ENCODE measurements at regions not wholly inside any gene's neighbourhood (a gene's known extent, or its start where the extent isn't known, plus 50 kb on each side); places are given as distances from the start of the nearest gene placed in this dataset.
"Not testable (repeated sequence)": the region's sequence is repeated elsewhere in the genome, so short reads cannot be mapped to it uniquely, and the experiment has no call there.

DNA sequence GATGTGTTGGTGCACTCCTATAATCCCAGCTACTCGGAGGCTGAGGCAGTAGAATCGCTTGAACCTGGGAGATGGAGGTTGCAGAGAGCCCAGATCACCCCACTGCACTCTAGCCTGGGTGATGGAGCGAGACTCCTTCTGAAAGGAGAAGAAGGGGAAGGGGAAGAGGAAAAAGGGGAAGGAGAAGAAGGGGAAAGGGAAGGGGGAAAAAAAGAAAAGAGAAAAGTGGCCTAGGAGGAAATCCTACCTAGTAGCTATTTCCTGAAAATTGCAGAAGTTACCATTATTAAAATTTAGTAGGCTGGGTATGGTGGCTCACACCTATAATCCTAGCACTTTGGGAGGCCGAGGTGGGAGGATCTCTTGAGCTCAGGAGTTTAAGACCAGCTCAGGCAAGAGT lies 67.4 kb downstream of the ARRDC3 start:
- Mint-ChIP-seq H3K27ac (no peak overlapping the region), H3K9me3 (peaks cover 4% of the 10 kb centered on the region), H3K36me3 (ENCODE audit: low read depth) (peaks cover 4% of the 10 kb centered on the region), H3K4me1 (peaks cover 45% of the 10 kb centered on the region), H3K4me3 (no peak overlapping the region), H3K27me3 (ENCODE audit: low read depth, poor library complexity) (peaks cover 10% of the 10 kb centered on the region)
- TF ChIP-seq CTCF (IDR thresholded peaks at IDR 0.05) = no peak
- DNase-seq = no peak

GRCh38 chr5:91313757-91314673 lies 69.1 kb downstream of the ARRDC3 start:
- Mint-ChIP-seq H3K27me3 (ENCODE audit: low read depth, poor library complexity) (peaks cover 10% of the 10 kb centered on the region), H3K9me3 (peaks cover 5% of the 10 kb centered on the region), H3K4me3 (no peak overlapping the region), H3K27ac (peak overlapping the region; percentile 93), H3K36me3 (ENCODE audit: low read depth) (peaks cover 5% of the 10 kb centered on the region), H3K4me1 (peaks cover 45% of the 10 kb centered on the region)
- peak; percentile 7 for DNase-seq
- no peak for TF ChIP-seq CTCF (IDR thresholded peaks at IDR 0.05)

DNA sequence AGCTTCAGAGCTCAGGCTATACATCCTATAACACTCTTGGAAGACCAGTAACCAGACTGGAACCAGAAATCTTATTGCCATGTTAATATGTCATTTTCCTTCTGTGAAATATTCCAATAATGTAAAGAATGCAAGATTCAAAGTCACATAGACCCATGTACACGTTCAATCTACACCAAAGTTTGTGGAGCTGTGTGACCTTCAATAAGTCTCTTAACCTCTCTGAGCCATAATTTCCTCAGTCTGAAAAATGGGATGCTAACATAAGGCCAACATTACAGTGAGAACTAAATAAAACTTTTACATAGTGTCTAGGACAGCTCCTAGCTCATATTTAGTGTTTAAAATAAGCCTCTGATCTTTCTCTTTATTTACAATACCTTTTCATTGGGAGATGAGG lies 70.4 kb downstream of the ARRDC3 start:
- H3K4me3 Mint-ChIP-seq = no peak overlapping the region
- H3K27me3 Mint-ChIP-seq (ENCODE audit: low read depth, poor library complexity) = peaks cover 11% of the 10 kb centered on the region
- DNase-seq = no peak
- peaks cover 45% of the 10 kb centered on the region for H3K4me1 Mint-ChIP-seq
- peak overlapping the region; percentile 97 for H3K27ac Mint-ChIP-seq
- TF ChIP-seq CTCF (IDR thresholded peaks at IDR 0.05) = no peak
- H3K36me3 Mint-ChIP-seq (ENCODE audit: low read depth) = peaks cover 5% of the 10 kb centered on the region
- peaks cover 5% of the 10 kb centered on the region for H3K9me3 Mint-ChIP-seq

DNA sequence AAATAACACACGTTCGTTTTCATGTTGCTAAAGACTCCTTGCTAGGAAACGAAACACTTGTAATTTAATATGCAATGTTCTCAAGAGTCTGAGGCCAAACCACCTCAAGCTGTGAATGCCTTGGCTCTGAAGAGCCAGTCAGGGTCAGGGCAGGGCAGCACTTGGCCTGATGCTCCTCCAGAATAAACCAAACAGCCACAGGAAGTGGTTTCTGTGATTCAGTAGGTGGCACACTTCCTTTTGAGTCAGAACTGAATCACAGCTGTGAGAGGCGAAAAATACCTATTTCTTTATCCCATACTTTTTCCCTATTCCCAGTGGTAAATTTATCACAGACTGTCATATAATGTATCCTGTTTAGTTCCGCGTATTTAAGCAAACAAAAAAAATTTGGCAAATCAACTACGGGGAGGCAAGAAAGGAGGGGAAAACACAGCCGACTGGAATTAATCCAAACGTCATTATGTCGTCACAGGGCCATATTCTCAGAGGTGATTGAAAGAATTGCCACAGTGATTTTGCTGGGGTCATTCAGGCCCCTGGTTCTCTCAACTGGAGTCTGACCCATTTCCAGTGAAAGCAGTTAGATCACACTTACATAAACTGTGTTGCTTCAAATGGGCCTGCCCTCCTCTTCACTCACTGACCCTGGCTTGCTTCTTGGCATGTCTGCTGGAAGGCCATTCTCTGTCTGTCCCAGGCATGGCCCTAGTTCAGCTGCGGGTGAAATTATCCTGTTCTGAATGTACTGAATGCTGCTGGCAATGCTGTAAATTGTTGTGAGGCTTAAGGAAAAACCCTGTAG lies 71.2 kb downstream of the ARRDC3 start:
- no peak overlapping the region for H3K4me3 Mint-ChIP-seq
- H3K36me3 Mint-ChIP-seq (ENCODE audit: low read depth) = peaks cover 5% of the 10 kb centered on the region
- no peak for TF ChIP-seq CTCF (IDR thresholded peaks at IDR 0.05)
- H3K4me1 Mint-ChIP-seq = peaks cover 49% of the 10 kb centered on the region
- H3K9me3 Mint-ChIP-seq = peaks cover 5% of the 10 kb centered on the region
- H3K27me3 Mint-ChIP-seq (ENCODE audit: low read depth, poor library complexity) = peaks cover 9% of the 10 kb centered on the region
- peak overlapping the region; percentile 97 for H3K27ac Mint-ChIP-seq
- DNase-seq = no peak

DNA sequence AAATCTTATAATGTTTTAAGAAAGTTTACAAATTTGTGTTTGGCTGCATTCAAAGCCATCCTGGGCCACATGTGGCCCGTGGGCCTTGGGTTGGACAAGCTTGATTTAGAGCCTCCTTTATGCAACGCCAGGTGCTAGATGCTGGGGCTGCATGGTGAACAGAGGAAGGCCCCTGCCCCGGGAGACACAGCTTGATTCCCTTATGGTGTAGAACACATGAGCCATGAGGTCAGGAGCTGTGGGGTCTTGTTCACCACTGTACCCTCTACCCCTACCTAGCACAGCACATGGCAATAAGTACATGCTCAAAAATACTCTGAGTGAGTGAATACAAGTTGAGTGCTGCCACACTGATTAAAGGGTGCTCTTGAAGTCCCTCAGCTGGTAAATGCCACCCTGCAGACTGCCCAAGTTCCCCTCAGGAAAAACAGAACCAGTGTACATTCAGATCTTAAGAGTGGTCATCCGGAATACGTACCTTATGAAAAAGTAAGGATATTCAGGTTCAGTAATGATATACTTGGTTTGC lies 71.9 kb downstream of the ARRDC3 start:
- no peak for DNase-seq
- Mint-ChIP-seq H3K27me3 (ENCODE audit: low read depth, poor library complexity) (peaks cover 9% of the 10 kb centered on the region), H3K9me3 (peaks cover 5% of the 10 kb centered on the region), H3K4me1 (peaks cover 56% of the 10 kb centered on the region), H3K27ac (peak overlapping the region; percentile 97), H3K4me3 (no peak overlapping the region), H3K36me3 (ENCODE audit: low read depth) (peaks cover 5% of the 10 kb centered on the region)
- no peak for TF ChIP-seq CTCF (IDR thresholded peaks at IDR 0.05)

DNA sequence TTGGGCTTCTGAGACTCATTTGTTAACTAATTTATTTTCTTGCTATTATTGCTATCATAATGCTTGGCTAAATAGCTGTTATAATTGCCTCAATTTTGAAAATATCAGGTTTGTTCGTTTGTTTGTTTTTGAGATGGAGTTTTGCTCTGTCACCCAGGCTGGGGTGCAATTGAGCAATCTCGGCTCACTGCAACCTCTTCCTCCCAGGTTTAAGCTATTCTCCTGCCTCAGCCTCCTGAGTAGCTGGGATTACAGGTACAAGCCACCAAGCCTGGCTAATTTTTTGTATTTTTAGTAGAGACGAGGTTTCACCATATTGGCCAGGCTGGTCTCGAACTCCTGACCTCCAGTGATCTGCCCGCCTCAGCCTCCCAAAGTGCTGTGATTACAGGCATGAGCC lies 75.0 kb downstream of the ARRDC3 start:
- H3K4me1 Mint-ChIP-seq = peaks cover 40% of the 10 kb centered on the region
- H3K27me3 Mint-ChIP-seq (ENCODE audit: low read depth, poor library complexity); H3K36me3 Mint-ChIP-seq (ENCODE audit: low read depth); H3K4me3 Mint-ChIP-seq; H3K9me3 Mint-ChIP-seq; H3K27ac Mint-ChIP-seq; DNase-seq: not testable (repeated sequence)
